ENCODE measurements at regions not wholly inside any gene's neighbourhood (a gene's known extent, or its start where the extent isn't known, plus 50 kb on each side); places are given as distances from the start of the nearest gene placed in this dataset.

- no peaks in the 10 kb centered on the region for H3K36me3 ChIP-seq
- TF ChIP-seq, protein P1, sequence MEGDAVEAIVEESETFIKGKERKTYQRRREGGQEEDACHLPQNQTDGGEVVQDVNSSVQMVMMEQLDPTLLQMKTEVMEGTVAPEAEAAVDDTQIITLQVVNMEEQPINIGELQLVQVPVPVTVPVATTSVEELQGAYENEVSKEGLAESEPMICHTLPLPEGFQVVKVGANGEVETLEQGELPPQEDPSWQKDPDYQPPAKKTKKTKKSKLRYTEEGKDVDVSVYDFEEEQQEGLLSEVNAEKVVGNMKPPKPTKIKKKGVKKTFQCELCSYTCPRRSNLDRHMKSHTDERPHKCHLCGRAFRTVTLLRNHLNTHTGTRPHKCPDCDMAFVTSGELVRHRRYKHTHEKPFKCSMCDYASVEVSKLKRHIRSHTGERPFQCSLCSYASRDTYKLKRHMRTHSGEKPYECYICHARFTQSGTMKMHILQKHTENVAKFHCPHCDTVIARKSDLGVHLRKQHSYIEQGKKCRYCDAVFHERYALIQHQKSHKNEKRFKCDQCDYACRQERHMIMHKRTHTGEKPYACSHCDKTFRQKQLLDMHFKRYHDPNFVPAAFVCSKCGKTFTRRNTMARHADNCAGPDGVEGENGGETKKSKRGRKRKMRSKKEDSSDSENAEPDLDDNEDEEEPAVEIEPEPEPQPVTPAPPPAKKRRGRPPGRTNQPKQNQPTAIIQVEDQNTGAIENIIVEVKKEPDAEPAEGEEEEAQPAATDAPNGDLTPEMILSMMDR (IDR thresholded peaks at IDR 0.05) = no peak
- TF ChIP-seq POLR2AphosphoS5 (IDR thresholded peaks at IDR 0.05) (no peak), POLR2A (IDR thresholded peaks at IDR 0.05) (no peak)
- no peak overlapping the region for H3K27ac ChIP-seq
- peak in 1 of 2 donors; percentile 46 for DNase-seq (ENCODE audit: low spot score in 2 of 2)
- peaks cover 0 to 42% of the 10 kb centered on the region in 2 donors for H3K27me3 ChIP-seq
- intact Hi-C loops (cut with DNase I; ENCODE audit: low total_unique reads) = no loop called here
- no peak overlapping the region for H3K4me3 ChIP-seq
- H3K9me3 ChIP-seq = no peaks in the 10 kb centered on the region
- no peaks in the 10 kb centered on the region for H3K4me1 ChIP-seq
Measured at GRCh38 chr1:29828526-29829447, 592.5 kb downstream of the PTPRU start.

DNA sequence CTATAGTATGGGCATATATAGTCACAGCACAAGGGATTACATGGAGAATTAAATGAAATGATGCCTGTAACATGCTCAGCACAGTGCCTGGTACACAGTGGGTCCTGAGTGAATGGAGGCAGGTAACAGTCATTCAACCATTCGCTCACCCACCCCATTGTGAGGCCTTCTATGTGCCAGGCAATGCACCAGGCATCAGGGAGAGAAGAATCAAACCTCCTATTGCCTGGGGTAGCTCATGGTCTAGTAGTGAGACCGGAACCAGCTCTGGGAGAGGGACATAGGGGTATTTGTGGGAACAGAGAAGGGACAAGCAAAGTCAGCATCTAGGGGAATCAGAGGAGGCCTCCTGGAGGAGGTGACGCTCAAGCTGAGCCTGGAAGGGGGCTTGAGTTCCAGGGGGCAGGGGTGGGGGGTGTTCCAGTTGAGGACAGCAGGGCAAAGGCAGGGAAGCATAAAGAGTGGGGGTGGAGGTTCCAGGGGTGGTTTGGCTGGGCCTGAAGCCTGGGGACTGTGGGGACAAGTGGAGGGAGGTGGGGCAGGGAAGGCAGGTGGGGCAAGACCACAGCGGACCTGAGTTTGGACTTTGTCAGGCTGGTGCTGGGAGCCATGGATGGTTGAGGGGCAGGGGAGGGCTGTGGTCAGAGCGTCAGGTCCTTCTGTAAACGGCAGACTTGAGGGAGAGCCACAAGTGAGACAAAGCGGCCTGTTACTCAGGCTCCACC is 591.6 kb downstream of the PTPRU start:
- H3K4me1 ChIP-seq = no peaks in the 10 kb centered on the region
- TF ChIP-seq POLR2AphosphoS5 (IDR thresholded peaks at IDR 0.05) (no peak), POLR2A (IDR thresholded peaks at IDR 0.05) (no peak)
- TF ChIP-seq, protein P1 (IDR thresholded peaks at IDR 0.05) = no peak
- H3K4me3 ChIP-seq = no peak overlapping the region
- no peak for DNase-seq (ENCODE audit: low spot score in 2 of 2)
- H3K36me3 ChIP-seq = no peaks in the 10 kb centered on the region
- no peak overlapping the region for H3K27ac ChIP-seq
- no peaks in the 10 kb centered on the region for H3K9me3 ChIP-seq
- intact Hi-C loops (cut with DNase I; ENCODE audit: low total_unique reads) = no loop called here
- peaks cover 0 to 42% of the 10 kb centered on the region in 2 donors for H3K27me3 ChIP-seq

DNA sequence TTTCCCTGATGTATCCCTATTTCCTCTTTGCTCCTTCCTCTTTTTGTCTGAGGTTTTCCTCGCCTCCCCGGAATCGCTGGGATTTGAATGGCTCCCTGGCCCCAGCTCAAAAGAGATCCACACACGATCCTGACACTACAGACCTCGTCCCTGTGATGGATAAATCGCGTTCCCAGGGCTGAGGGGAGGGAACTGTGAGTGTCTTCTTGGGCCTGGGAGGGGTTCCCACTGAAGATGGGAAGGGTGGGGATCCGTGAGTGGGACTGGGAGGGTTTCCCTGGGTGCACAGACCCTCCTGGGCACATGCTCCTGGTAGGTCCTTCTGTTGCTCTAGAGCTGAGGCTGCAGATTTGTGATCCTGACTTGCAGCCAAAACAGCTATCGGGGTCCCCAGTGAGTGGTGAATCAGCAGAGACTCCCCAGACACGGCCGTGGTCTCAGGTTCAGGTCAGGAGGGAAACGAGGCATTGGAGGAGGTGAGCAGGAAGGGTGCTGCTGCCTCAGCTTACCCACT is 591.0 kb downstream of the PTPRU start:
- no peaks in the 10 kb centered on the region for H3K4me1 ChIP-seq
- peaks cover 0 to 42% of the 10 kb centered on the region in 2 donors for H3K27me3 ChIP-seq
- H3K27ac ChIP-seq = no peak overlapping the region
- DNase-seq (ENCODE audit: low spot score in 2 of 2) = no peak
- no peaks in the 10 kb centered on the region for H3K36me3 ChIP-seq
- H3K9me3 ChIP-seq = no peaks in the 10 kb centered on the region
- intact Hi-C loops (cut with DNase I; ENCODE audit: low total_unique reads) = no loop called here
- H3K4me3 ChIP-seq = no peak overlapping the region
- TF ChIP-seq, protein P1 (IDR thresholded peaks at IDR 0.05) = no peak
- TF ChIP-seq POLR2AphosphoS5 (IDR thresholded peaks at IDR 0.05) (no peak), POLR2A (IDR thresholded peaks at IDR 0.05) (no peak)

GRCh38 chr1:29826646-29827045 is 590.3 kb downstream of the PTPRU start:
- no peak for DNase-seq (ENCODE audit: low spot score in 2 of 2)
- H3K27me3 ChIP-seq = peaks cover 0 to 42% of the 10 kb centered on the region in 2 donors
- TF ChIP-seq, protein P1 (IDR thresholded peaks at IDR 0.05) = no peak
- TF ChIP-seq POLR2A (IDR thresholded peaks at IDR 0.05) = no peak
- no peak for TF ChIP-seq POLR2AphosphoS5 (IDR thresholded peaks at IDR 0.05)
- H3K9me3 ChIP-seq = no peaks in the 10 kb centered on the region
- H3K27ac ChIP-seq = no peak overlapping the region
- no peaks in the 10 kb centered on the region for H3K36me3 ChIP-seq
- H3K4me1 ChIP-seq = no peaks in the 10 kb centered on the region
- no peak overlapping the region for H3K4me3 ChIP-seq
- intact Hi-C loops (cut with DNase I; ENCODE audit: low total_unique reads) = no loop called here
